ENCODE measurements at regions not wholly inside any gene's neighbourhood (a gene's known extent, or its start where the extent isn't known, plus 50 kb on each side); places are given as distances from the start of the nearest gene placed in this dataset.

GRCh38 chr1:96538883-96539282 lies 182.7 kb upstream of the PTBP2 start (continued):
- TF ChIP-seq ZNF263 (CRISPR knock-in tag; IDR thresholded peaks at IDR 0.05; ENCODE audit: borderline replicate concordance) (no peak), JUNB (CRISPR knock-in tag; conservative IDR thresholded peaks at IDR 0.05) (no peak), MEIS2 (IDR thresholded peaks at IDR 0.05; ENCODE audit: partially characterized antibody) (no peak), SRSF3 (IDR thresholded peaks at IDR 0.05; ENCODE audit: insufficient read depth, low read length) (no peak), ARNT (IDR thresholded peaks at IDR 0.05) (no peak), SP1 (CRISPR knock-in tag; IDR thresholded peaks at IDR 0.05) (no peak), IRF9 (tag; IDR thresholded peaks at IDR 0.05) (no peak), SRSF9 (IDR thresholded peaks at IDR 0.05; ENCODE audit: borderline replicate concordance, low read depth, low read length) (no peak), ZNF830 (CRISPR knock-in tag; IDR thresholded peaks at IDR 0.05) (no peak)

DNA sequence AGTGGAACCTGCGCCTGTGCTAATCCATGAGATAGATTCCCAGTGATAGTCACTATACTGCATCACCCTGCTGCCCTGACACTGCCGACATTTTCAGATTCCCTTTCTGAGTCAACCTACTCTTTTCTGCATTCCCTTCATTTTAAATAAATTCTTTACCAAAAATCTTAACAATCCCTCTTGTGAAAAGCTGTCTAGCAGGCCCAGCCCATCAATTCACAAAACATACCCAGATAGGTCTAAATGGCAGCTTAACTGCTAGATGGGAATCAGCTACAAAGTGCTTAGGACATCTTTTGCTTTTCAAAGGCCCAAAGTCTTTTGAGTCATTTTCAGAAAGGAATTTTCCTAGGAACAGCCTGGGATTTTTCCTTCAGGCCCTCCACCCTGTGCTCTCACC lies 180.1 kb upstream of the PTBP2 start:
- POLR2A ChIA-PET: no interaction called here
- Histone ChIP-seq H3K9me3 (replicated peaks; ENCODE audit: control insufficient read depth, insufficient read depth, low read depth, low read length) (no peaks in the 10 kb centered on the region), H3K4me2 (ENCODE audit: insufficient read depth, low read length) (no peak overlapping the region), H3K9ac (ENCODE audit: insufficient read depth in 1 of 2, low read depth in 2 of 2, low read length in 2 of 2) (no peak overlapping the region), H2AFZ (ENCODE audit: low read depth, low read length) (no peak overlapping the region), H3K27me3 (ENCODE audit: control insufficient read depth in 2 of 2, insufficient read depth in 2 of 2, low read length in 2 of 2) (no peaks in the 10 kb centered on the region), H3K36me3 (ENCODE audit: control insufficient read depth, insufficient read depth, low read length) (no peaks in the 10 kb centered on the region), H3K9me1 (ENCODE audit: control insufficient read depth, insufficient read depth, low read length) (no peaks in the 10 kb centered on the region), H3K79me2 (ENCODE audit: control insufficient read depth, insufficient read depth, low read length) (no peaks in the 10 kb centered on the region), H3K4me1 (replicated peaks in 1 of 2; ENCODE audit: control insufficient read depth in 2 of 2, insufficient read depth in 2 of 2, low read length in 2 of 2) (no peaks in the 10 kb centered on the region), H4K20me1 (replicated peaks; ENCODE audit: control insufficient read depth, insufficient read depth, low read length) (no peaks in the 10 kb centered on the region), H3K27ac (ENCODE audit: extremely low read depth, low read depth, low read length) (no peak overlapping the region), H3K4me3 (no peak overlapping the region)
- TF ChIP-seq ZNF696 (CRISPR knock-in tag; conservative IDR thresholded peaks at IDR 0.05) (no peak), HBP1 (CRISPR knock-in tag; IDR thresholded peaks at IDR 0.05) (no peak), KDM5B (IDR thresholded peaks at IDR 0.05; ENCODE audit: insufficient replicate concordance, low read depth, low read length) (no peak), CBX8 (IDR thresholded peaks at IDR 0.05; ENCODE audit: borderline replicate concordance, extremely low read depth, low read depth, low read length, poor library complexity, severe bottlenecking) (no peak)
- CTCF ChIA-PET (ENCODE audit: low intra/inter-chr PET ratio): no interaction called here
- in situ Hi-C loops (cut with MboI): no loop called here
- 0% methylated on average over 2 of the region's 2 CpGs for WGBS (ENCODE audit: insufficient coverage, low coverage, missing lambda C conversion rate)
- DNase-seq (ENCODE audit: extremely low read depth in 1 of 4, low spot score in 3 of 4) (no peak), ATAC-seq (no peak), FAIRE-seq (no peak)
- no TSS peak for BruUV-seq (replicated peaks)
- intact Hi-C loops (cut with micrococcal nuclease): no loop called here
